ENCODE measurements at regions not wholly inside any gene's neighbourhood (a gene's known extent, or its start where the extent isn't known, plus 50 kb on each side); places are given as distances from the start of the nearest gene placed in this dataset.

DNA sequence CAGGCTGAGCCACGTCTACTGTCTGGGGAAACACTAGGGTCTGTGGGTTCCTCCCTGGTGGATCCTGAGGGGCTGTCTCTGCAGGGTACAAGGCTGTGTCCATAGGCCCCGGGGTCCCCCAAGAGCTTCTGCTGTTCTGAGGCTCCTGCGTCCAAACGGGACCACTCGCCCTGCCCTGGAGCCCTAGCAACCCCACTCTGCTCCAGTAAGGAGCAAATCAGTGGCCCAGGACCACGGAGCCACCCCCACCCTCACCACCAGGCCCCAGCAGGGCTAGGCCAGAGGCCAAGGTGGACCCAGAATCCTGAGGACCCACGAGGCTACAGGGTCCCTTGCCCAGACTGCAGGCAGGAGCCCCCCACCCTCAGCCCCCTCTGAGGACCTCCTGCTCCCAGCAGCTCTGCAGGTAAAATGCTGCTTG, 75.1 kb upstream of the GALNT9 start:
- Histone ChIP-seq H3K36me3 (ENCODE audit: insufficient read depth, low read length, poor library complexity, severe bottlenecking) (no peaks in the 10 kb centered on the region), H3K9me3 (ENCODE audit: low read depth, low read length, poor library complexity, severe bottlenecking) (no peaks in the 10 kb centered on the region), H3K27me3 (replicated peaks; ENCODE audit: insufficient read depth, low read depth, low read length, poor library complexity) (no peaks in the 10 kb centered on the region), H3K4me1 (ENCODE audit: insufficient read depth, low read length, poor library complexity, severe bottlenecking) (peaks cover 26% of the 10 kb centered on the region), H3K4me3 (ENCODE audit: low read depth, low read length, poor library complexity, severe bottlenecking) (no peak overlapping the region), H3K27ac (ENCODE audit: low read depth, low read length, poor library complexity, severe bottlenecking) (no peak overlapping the region)
- intact Hi-C loops (cut with micrococcal nuclease; ENCODE audit: unreplicated experiment) = no loop called here
- DNase-seq (ENCODE audit: low spot score) = no peak
- CTCF ChIA-PET = no interaction called here
- TF ChIP-seq, protein P1, sequence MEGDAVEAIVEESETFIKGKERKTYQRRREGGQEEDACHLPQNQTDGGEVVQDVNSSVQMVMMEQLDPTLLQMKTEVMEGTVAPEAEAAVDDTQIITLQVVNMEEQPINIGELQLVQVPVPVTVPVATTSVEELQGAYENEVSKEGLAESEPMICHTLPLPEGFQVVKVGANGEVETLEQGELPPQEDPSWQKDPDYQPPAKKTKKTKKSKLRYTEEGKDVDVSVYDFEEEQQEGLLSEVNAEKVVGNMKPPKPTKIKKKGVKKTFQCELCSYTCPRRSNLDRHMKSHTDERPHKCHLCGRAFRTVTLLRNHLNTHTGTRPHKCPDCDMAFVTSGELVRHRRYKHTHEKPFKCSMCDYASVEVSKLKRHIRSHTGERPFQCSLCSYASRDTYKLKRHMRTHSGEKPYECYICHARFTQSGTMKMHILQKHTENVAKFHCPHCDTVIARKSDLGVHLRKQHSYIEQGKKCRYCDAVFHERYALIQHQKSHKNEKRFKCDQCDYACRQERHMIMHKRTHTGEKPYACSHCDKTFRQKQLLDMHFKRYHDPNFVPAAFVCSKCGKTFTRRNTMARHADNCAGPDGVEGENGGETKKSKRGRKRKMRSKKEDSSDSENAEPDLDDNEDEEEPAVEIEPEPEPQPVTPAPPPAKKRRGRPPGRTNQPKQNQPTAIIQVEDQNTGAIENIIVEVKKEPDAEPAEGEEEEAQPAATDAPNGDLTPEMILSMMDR (conservative IDR thresholded peaks at IDR 0.05; ENCODE audit: low read depth, low read length) = no peak
- no peak for TF ChIP-seq EZH2 (IDR thresholded peaks at IDR 0.05; ENCODE audit: borderline replicate concordance, low read depth, low read length, poor library complexity, severe bottlenecking)
- BruUV-seq (replicated peaks) = no TSS peak
- POLR2A ChIA-PET (ENCODE audit: low non-redundant PET) = no interaction called here

DNA sequence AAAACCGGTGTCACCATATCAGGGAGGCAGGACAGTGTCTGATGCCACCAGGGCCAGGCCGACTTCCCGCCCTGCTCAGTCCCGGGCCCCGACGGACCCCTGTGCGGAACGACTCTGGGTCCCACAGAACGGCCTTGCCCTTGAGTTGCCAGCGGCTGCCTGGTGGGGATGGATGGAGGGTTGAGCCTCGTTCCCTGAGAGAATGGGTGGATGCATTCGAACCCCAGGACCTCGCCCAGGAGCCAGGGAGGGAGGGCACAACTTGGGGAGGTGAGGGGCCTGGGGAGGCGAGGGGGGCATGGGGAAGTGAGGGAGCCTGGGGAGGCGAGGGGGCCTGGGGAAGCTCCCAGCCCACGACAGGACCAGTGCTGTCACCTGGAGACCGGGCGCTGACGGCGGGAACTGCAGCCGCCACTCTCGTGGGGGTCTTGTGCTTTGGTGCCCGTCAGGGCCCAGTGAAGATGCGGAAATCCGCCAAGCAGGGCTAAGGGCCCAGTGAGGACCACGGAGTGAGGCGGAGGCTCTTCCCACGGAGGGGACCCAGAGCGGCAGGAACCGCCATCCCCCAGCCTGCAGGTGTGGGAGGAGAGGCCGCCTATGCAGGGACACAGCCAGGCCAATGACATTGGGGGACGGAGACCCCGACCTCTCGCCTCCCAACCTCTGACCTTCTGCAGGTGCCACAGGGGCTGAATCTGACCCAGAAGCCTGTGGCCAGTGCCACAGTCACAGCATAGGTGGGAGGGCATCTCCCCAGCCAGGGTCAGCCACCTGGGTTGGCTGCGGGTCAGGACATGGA, 74.4 kb upstream of the GALNT9 start:
- no peaks in the 10 kb centered on the region for H3K9me3 ChIP-seq (ENCODE audit: low read depth, low read length, poor library complexity, severe bottlenecking)
- H3K36me3 ChIP-seq (ENCODE audit: insufficient read depth, low read length, poor library complexity, severe bottlenecking) = no peaks in the 10 kb centered on the region
- peaks cover 30% of the 10 kb centered on the region for H3K4me1 ChIP-seq (ENCODE audit: insufficient read depth, low read length, poor library complexity, severe bottlenecking)
- DNase-seq (ENCODE audit: low spot score) = no peak
- ChIA-PET POLR2A (ENCODE audit: low non-redundant PET) (no interaction called here), CTCF (no interaction called here)
- no peaks in the 10 kb centered on the region for H3K27me3 ChIP-seq (replicated peaks; ENCODE audit: insufficient read depth, low read depth, low read length, poor library complexity)
- intact Hi-C loops (cut with micrococcal nuclease; ENCODE audit: unreplicated experiment) = no loop called here
- no peak overlapping the region for H3K4me3 ChIP-seq (ENCODE audit: low read depth, low read length, poor library complexity, severe bottlenecking)
- TF ChIP-seq, protein P1 (conservative IDR thresholded peaks at IDR 0.05; ENCODE audit: low read depth, low read length) = no peak
- no peak for TF ChIP-seq EZH2 (IDR thresholded peaks at IDR 0.05; ENCODE audit: borderline replicate concordance, low read depth, low read length, poor library complexity, severe bottlenecking)
- no TSS peak for BruUV-seq (replicated peaks)
- no peak overlapping the region for H3K27ac ChIP-seq (ENCODE audit: low read depth, low read length, poor library complexity, severe bottlenecking)

DNA sequence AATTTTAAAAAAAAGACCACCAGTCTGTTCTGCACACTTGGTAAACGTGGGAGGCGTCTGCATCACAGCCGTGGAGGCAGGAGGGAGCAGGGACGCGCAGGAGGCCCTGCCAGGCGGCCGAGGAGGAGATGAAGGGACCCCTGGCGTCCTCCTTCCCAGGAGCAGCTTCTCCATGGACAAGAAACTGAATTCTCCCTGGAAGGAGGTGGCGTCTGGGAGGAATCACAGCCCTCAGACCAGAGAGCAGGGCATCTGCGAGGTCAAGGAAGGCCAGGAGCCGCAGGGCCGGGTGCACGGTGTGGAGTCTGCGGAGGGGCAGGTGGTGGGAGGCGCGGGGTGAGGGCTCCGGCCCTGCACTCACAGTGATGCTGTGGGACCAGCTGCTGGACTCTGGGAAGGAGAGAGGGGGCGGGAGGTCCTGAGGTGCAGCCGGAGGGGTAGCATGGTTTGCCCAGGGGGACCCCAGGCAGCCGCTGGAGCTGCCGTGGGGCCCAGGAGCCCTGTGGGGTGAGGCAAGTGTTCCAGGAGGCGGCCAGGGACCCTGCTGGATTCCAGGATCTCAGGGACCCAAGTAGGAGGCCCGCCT, 73.5 kb upstream of the GALNT9 start:
- intact Hi-C loops (cut with micrococcal nuclease; ENCODE audit: unreplicated experiment) = no loop called here
- H3K27me3 ChIP-seq (replicated peaks; ENCODE audit: insufficient read depth, low read depth, low read length, poor library complexity) = peaks cover 9% of the 10 kb centered on the region
- DNase-seq (ENCODE audit: low spot score) = no peak
- no peaks in the 10 kb centered on the region for H3K9me3 ChIP-seq (ENCODE audit: low read depth, low read length, poor library complexity, severe bottlenecking)
- ChIA-PET POLR2A (ENCODE audit: low non-redundant PET) (no interaction called here), CTCF (no interaction called here)
- no peak overlapping the region for H3K4me3 ChIP-seq (ENCODE audit: low read depth, low read length, poor library complexity, severe bottlenecking)
- BruUV-seq (replicated peaks) = no TSS peak
- H3K27ac ChIP-seq (ENCODE audit: low read depth, low read length, poor library complexity, severe bottlenecking) = no peak overlapping the region
- peaks cover 27% of the 10 kb centered on the region for H3K4me1 ChIP-seq (ENCODE audit: insufficient read depth, low read length, poor library complexity, severe bottlenecking)
- TF ChIP-seq, protein P1 (conservative IDR thresholded peaks at IDR 0.05; ENCODE audit: low read depth, low read length) = no peak
- no peak for TF ChIP-seq EZH2 (IDR thresholded peaks at IDR 0.05; ENCODE audit: borderline replicate concordance, low read depth, low read length, poor library complexity, severe bottlenecking)
- no peaks in the 10 kb centered on the region for H3K36me3 ChIP-seq (ENCODE audit: insufficient read depth, low read length, poor library complexity, severe bottlenecking)
